Mesenchymal stem cell (in vitro differentiated cells and primary cell): ENCODE measurements at regions not wholly inside any gene's neighbourhood (a gene's known extent, or its start where the extent isn't known, plus 50 kb on each side); places are given as distances from the start of the nearest gene placed in this dataset.

Experiments
- DNase-seq: peaks from one replicate; pipeline ENCODE4 v3.0.0-alpha.2; 2013
- H2AFZ ChIP-seq: one replicate; pipeline ENCODE4 v1.6.1; 2013; ENCODE audit warnings: low read depth, mild to moderate bottlenecking, control low read depth, inconsistent platforms, low read length, moderate library complexity
- H2AK5ac ChIP-seq: 2 replicates; pipeline ENCODE4 v1.6.1; 2013; ENCODE audit warnings: low read length, moderate library complexity, mild to moderate bottlenecking, inconsistent platforms; ENCODE audit not compliant: severe bottlenecking
- H2BK120ac ChIP-seq: one replicate; pipeline ENCODE4 v1.6.1; 2013; ENCODE audit warnings: low read depth, mild to moderate bottlenecking, inconsistent platforms, low read length, moderate library complexity
- H2BK12ac ChIP-seq, 2 experiments: one replicate each; pipeline ENCODE4 v1.6.1; 2013; ENCODE audit warnings: inconsistent platforms in 2 of 2, low read length in 2 of 2, mild to moderate bottlenecking in 2 of 2, moderate library complexity in 2 of 2, control low read depth in 1 of 2
- H2BK15ac ChIP-seq: one replicate; pipeline ENCODE4 v1.6.1; 2013; ENCODE audit warnings: mild to moderate bottlenecking, low read depth, inconsistent platforms; ENCODE audit not compliant: poor library complexity, severe bottlenecking
- H2BK5ac ChIP-seq: 2 replicates; pipeline ENCODE4 v1.6.1; 2013; ENCODE audit warnings: low read depth, mild to moderate bottlenecking, low read length, control low read depth, inconsistent platforms; ENCODE audit not compliant: poor library complexity, severe bottlenecking
- H3K14ac ChIP-seq, 2 experiments: one replicate each; pipeline ENCODE4 v1.6.1; 2013; ENCODE audit warnings: inconsistent platforms in 2 of 2, low read length in 2 of 2, control low read depth in 1 of 2, mild to moderate bottlenecking in 1 of 2, moderate library complexity in 1 of 2
- H3K18ac ChIP-seq, 2 experiments: one replicate each; pipeline ENCODE4 v1.6.1; 2013; ENCODE audit warnings: inconsistent platforms in 2 of 2, low read length in 2 of 2, control low read depth in 1 of 2, low read depth in 1 of 2, mild to moderate bottlenecking in 1 of 2
- H3K23ac ChIP-seq, 2 experiments: one replicate each; pipeline ENCODE4 v1.6.1; 2013; ENCODE audit warnings: inconsistent platforms in 2 of 2, low read length in 2 of 2, mild to moderate bottlenecking in 2 of 2, moderate library complexity in 2 of 2, control low read depth in 1 of 2
- H3K27ac ChIP-seq: 2 replicates; pipeline ENCODE4 v1.5.1; 2013; ENCODE audit warnings: mild to moderate bottlenecking, moderate library complexity, low read length, control low read depth, inconsistent platforms; ENCODE audit not compliant: poor library complexity, severe bottlenecking
- H3K27me3 ChIP-seq, 2 experiments: 2 replicates each; pipeline versions ENCODE4 v1.6.1 to v1.7.0; 2013; ENCODE audit warnings: low read length in 2 of 2, mild to moderate bottlenecking in 2 of 2, moderate library complexity in 2 of 2, control low read depth in 1 of 2, inconsistent platforms in 1 of 2; ENCODE audit not compliant: control insufficient read depth in 1 of 2, insufficient read depth in 1 of 2
- H3K36me3 ChIP-seq, 2 experiments: 2 replicates each; pipeline versions ENCODE4 v1.6.1 to v1.7.0; 2013; ENCODE audit warnings: low read length in 2 of 2, control low read depth in 1 of 2, inconsistent platforms in 1 of 2, low read depth in 1 of 2, mild to moderate bottlenecking in 1 of 2; ENCODE audit not compliant: insufficient read depth in 2 of 2, control insufficient read depth in 1 of 2
- H3K4ac ChIP-seq, 2 experiments: one replicate each; pipeline ENCODE4 v1.6.1; 2013; ENCODE audit warnings: inconsistent platforms in 2 of 2, low read length in 2 of 2, mild to moderate bottlenecking in 2 of 2, moderate library complexity in 2 of 2, control low read depth in 1 of 2, low read depth in 1 of 2
- H3K4me1 ChIP-seq: 2 replicates; pipeline ENCODE4 v1.6.1; 2013; ENCODE audit warnings: low read depth, low read length, control low read depth; ENCODE audit not compliant: control insufficient read depth, insufficient read depth
- H3K4me2 ChIP-seq: 2 replicates; pipeline ENCODE4 v1.6.1; 2013; ENCODE audit warnings: low read length, mild to moderate bottlenecking, inconsistent platforms; ENCODE audit not compliant: poor library complexity, severe bottlenecking
- H3K4me3 ChIP-seq, 2 experiments: 2 replicates each; pipeline versions ENCODE4 v1.5.1 to v1.7.0; 2013; ENCODE audit warnings: low read length in 2 of 2, mild to moderate bottlenecking in 2 of 2, control low read depth in 1 of 2, low read depth in 1 of 2; ENCODE audit not compliant: insufficient read depth in 1 of 2
- H3K79me1 ChIP-seq: replicated peaks from 2 replicates; pipeline ENCODE4 v1.6.1; 2013; ENCODE audit warnings: mild to moderate bottlenecking, control low read depth, low read length, inconsistent platforms; ENCODE audit not compliant: poor library complexity, severe bottlenecking
- H3K9ac ChIP-seq: 2 replicates; pipeline ENCODE4 v1.7.0; 2013; ENCODE audit warnings: mild to moderate bottlenecking, low read length, moderate library complexity
- H3K9me3 ChIP-seq: 2 replicates; pipeline ENCODE4 v1.7.0; 2013; ENCODE audit warnings: mild to moderate bottlenecking, low read length; ENCODE audit not compliant: control insufficient read depth
- H4K8ac ChIP-seq: one replicate; pipeline ENCODE4 v1.6.1; 2013; ENCODE audit warnings: inconsistent platforms, mild to moderate bottlenecking, low read length, moderate library complexity
- H4K91ac ChIP-seq: one replicate; pipeline ENCODE4 v1.6.1; 2013; ENCODE audit warnings: mild to moderate bottlenecking, low read length, inconsistent platforms
- WGBS: methylation state at CpG from one replicate; pipeline ENCODE4 v1.1.7; 2013; ENCODE audit warnings: mixed read lengths; 5-methylcytosine and 5-hydroxymethylcytosine counted together

- no peak overlapping the region for H3K4me2 ChIP-seq
- no peak overlapping the region for H4K91ac ChIP-seq
- no peak overlapping the region for H2BK120ac ChIP-seq
- H3K27ac ChIP-seq: no peak overlapping the region
- no peak for DNase-seq
- no peak overlapping the region for H2BK15ac ChIP-seq
- H3K18ac ChIP-seq: no peak overlapping the region
- H3K4ac ChIP-seq: no peak overlapping the region
- H3K23ac ChIP-seq: no peak overlapping the region
- H2BK5ac ChIP-seq: no peak overlapping the region
- H3K9me3 ChIP-seq: peaks cover 27% of the 10 kb centered on the region
- no peak overlapping the region for H2BK12ac ChIP-seq
- H4K8ac ChIP-seq: no peak overlapping the region
- H2AFZ ChIP-seq: no peak overlapping the region
- H3K4me3 ChIP-seq: no peak overlapping the region
- no peaks in the 10 kb centered on the region for H3K27me3 ChIP-seq
- no peak overlapping the region for H3K14ac ChIP-seq
- no peak overlapping the region for H3K9ac ChIP-seq
- WGBS: 60% methylated on average over 2 of the region's 2 CpGs
- no peaks in the 10 kb centered on the region for H3K79me1 ChIP-seq
- no peaks in the 10 kb centered on the region for H3K36me3 ChIP-seq
- H2AK5ac ChIP-seq: no peak overlapping the region
- no peaks in the 10 kb centered on the region for H3K4me1 ChIP-seq
These were observed 1154.4 kb downstream of the RAPGEF2 start for GRCh38 chr4:160257318-160257717.

DNA sequence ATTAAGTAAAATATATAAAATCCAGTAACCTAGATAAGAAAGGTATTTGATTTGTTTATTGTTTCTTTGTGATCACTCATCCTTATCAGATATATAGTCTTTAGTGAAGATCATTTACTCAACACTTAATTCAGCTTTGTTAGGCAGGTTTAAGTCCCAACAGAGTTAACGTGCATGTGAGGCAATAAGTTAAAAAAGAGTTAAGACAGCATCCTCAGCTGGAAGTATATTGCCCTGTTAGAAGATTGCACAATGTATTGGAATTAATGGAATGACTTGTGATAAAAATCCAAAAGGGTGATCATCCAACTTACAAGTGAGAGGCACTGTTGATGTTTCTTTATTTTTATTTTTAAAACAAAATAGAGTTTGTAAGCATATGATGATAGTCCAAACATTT is 1162.1 kb downstream of the RAPGEF2 start:
- no peaks in the 10 kb centered on the region for H3K79me1 ChIP-seq
- no peak overlapping the region for H4K8ac ChIP-seq
- H2BK12ac ChIP-seq: no peak overlapping the region
- no peak overlapping the region for H2AK5ac ChIP-seq
- no peak overlapping the region for H3K27ac ChIP-seq
- H3K9me3 ChIP-seq: peaks cover 9% of the 10 kb centered on the region
- no peaks in the 10 kb centered on the region for H3K36me3 ChIP-seq
- no peaks in the 10 kb centered on the region for H3K27me3 ChIP-seq
- H3K4me3 ChIP-seq: no peak overlapping the region
- no peak overlapping the region for H3K23ac ChIP-seq
- H4K91ac ChIP-seq: no peak overlapping the region
- H3K14ac ChIP-seq: no peak overlapping the region
- H3K18ac ChIP-seq: no peak overlapping the region
- H2BK5ac ChIP-seq: no peak overlapping the region
- H2BK120ac ChIP-seq: no peak overlapping the region
- H2AFZ ChIP-seq: no peak overlapping the region
- H2BK15ac ChIP-seq: no peak overlapping the region
- H3K4me1 ChIP-seq: no peaks in the 10 kb centered on the region
- no peak overlapping the region for H3K4ac ChIP-seq
- H3K9ac ChIP-seq: no peak overlapping the region
- no peak overlapping the region for H3K4me2 ChIP-seq
- DNase-seq: no peak
- 93% methylated on average over 1 of the region's 1 CpG for WGBS

DNA sequence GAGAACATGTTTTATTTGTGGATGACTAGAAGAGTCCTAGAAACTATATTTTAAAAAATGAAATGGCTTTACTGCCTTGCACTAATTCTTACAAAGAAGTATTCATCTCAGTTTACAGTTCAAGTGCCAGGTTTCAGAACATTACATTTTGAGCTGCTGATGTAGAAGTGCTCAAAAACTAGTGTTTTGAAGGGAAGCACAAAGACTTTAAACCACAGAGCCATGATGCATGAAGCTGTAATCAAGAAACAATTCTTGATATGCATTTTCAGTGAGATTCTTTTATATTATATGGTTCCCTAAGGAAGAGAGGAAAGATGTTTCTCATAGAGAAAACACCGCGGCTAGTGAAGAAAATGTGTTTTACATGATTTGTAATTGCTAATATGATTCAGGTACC is 1163.0 kb downstream of the RAPGEF2 start:
- H2BK120ac ChIP-seq: no peak overlapping the region
- H3K4ac ChIP-seq: no peak overlapping the region
- H2BK5ac ChIP-seq: no peak overlapping the region
- H4K91ac ChIP-seq: no peak overlapping the region
- no peaks in the 10 kb centered on the region for H3K36me3 ChIP-seq
- no peaks in the 10 kb centered on the region for H3K4me1 ChIP-seq
- no peaks in the 10 kb centered on the region for H3K79me1 ChIP-seq
- H3K27me3 ChIP-seq: no peaks in the 10 kb centered on the region
- H3K23ac ChIP-seq: no peak overlapping the region
- H2AFZ ChIP-seq: no peak overlapping the region
- no peak overlapping the region for H3K4me2 ChIP-seq
- H2AK5ac ChIP-seq: no peak overlapping the region
- no peak overlapping the region for H3K27ac ChIP-seq
- no peak overlapping the region for H3K4me3 ChIP-seq
- H3K9ac ChIP-seq: no peak overlapping the region
- H4K8ac ChIP-seq: no peak overlapping the region
- no CpG with 5 or more reads among the region's 2 CpGs for WGBS
- no peak for DNase-seq
- no peak overlapping the region for H3K14ac ChIP-seq
- H2BK12ac ChIP-seq: no peak overlapping the region
- no peak overlapping the region for H3K18ac ChIP-seq
- no peak overlapping the region for H2BK15ac ChIP-seq
- peaks cover 9% of the 10 kb centered on the region for H3K9me3 ChIP-seq

GRCh38 chr4:160276785-160277325 is 1174.0 kb downstream of the RAPGEF2 start:
- Histone ChIP-seq H2BK15ac (no peak overlapping the region), H3K27ac (no peak overlapping the region), H4K8ac (no peak overlapping the region), H3K14ac (no peak overlapping the region), H3K4me2 (no peak overlapping the region), H3K4me1 (no peaks in the 10 kb centered on the region), H3K4me3 (no peak overlapping the region), H3K18ac (no peak overlapping the region), H2AFZ (no peak overlapping the region), H3K79me1 (no peaks in the 10 kb centered on the region), H4K91ac (no peak overlapping the region), H3K27me3 (no peaks in the 10 kb centered on the region), H3K23ac (no peak overlapping the region), H3K4ac (no peak overlapping the region), H3K9ac (no peak overlapping the region), H2BK5ac (no peak overlapping the region), H3K9me3 (peaks cover 15% of the 10 kb centered on the region), H2AK5ac (no peak overlapping the region), H2BK120ac (no peak overlapping the region), H3K36me3 (no peaks in the 10 kb centered on the region), H2BK12ac (no peak overlapping the region)
- 47% methylated on average over 3 of the region's 3 CpGs for WGBS
- no peak for DNase-seq
